H1 (cell line): ENCODE measurements at regions not wholly inside any gene's neighbourhood (a gene's known extent, or its start where the extent isn't known, plus 50 kb on each side); places are given as distances from the start of the nearest gene placed in this dataset.

Experiments used
- CTCF ChIA-PET: fragments of 300-600 bp; sonication (Branson Sonifier 250); formaldehyde crosslinking; loops from one replicate; lab custom pipeline; 2021; ENCODE audit not compliant: partially characterized antibody; lab: Charles Lee
- POLR2A ChIA-PET: fragments of 300-600 bp; sonication (Branson Sonifier 250); formaldehyde crosslinking; loops from one replicate; lab custom pipeline; 2021; ENCODE audit warnings: inconsistent platforms; ENCODE audit not compliant: partially characterized antibody; lab: Charles Lee
- DNase-seq, 2 experiments: peaks; one replicate each; pipeline versions ENCODE4 v3.0.0 to v3.0.0-alpha.2; 2010 to 2022; ENCODE audit warnings: low spot score in 2 of 2, low read depth in 1 of 2, mixed read lengths in 1 of 2
- FAIRE-seq: peaks from 2 replicates; lab custom pipeline; 2011; peaks lifted over from hg19 to GRCh38; lab: Jason Lieb, UNC
- H2AFZ ChIP-seq: 2 replicates; pipeline ENCODE4 v1.8.1; 2012; ENCODE audit warnings: low read length, inconsistent platforms
- H2AK5ac ChIP-seq: 2 replicates; pipeline ENCODE4 v1.6.1; 2013; ENCODE audit warnings: low read depth, low read length
- H2BK120ac ChIP-seq: replicated peaks from 2 replicates; pipeline ENCODE3; 2013; ENCODE audit warnings: low read depth, low read length, inconsistent platforms
- H2BK12ac ChIP-seq: 2 replicates; pipeline ENCODE4 v1.6.1; 2013; ENCODE audit warnings: low read depth, low read length
- H2BK15ac ChIP-seq: 2 replicates; pipeline ENCODE4 v1.6.1; 2013; ENCODE audit warnings: low read length
- H2BK20ac ChIP-seq: 2 replicates; pipeline ENCODE4 v1.6.1; 2013; ENCODE audit warnings: low read length
- H2BK5ac ChIP-seq: 2 replicates; pipeline ENCODE4 v1.6.1; 2013; ENCODE audit warnings: low read depth, low read length
- H3K14ac ChIP-seq: 2 replicates; pipeline ENCODE4 v1.6.1; 2013; ENCODE audit warnings: inconsistent platforms; ENCODE audit not compliant: insufficient read length
- H3K18ac ChIP-seq: 2 replicates; pipeline ENCODE4 v1.6.1; 2013; ENCODE audit warnings: low read length; ENCODE audit errors: extremely low read depth
- H3K23ac ChIP-seq: 2 replicates; pipeline ENCODE4 v1.6.1; 2013; ENCODE audit warnings: inconsistent platforms; ENCODE audit not compliant: insufficient read length
- H3K23me2 ChIP-seq: 2 replicates; pipeline ENCODE4 v1.6.1; 2013; ENCODE audit warnings: low read depth, low read length
- H3K27ac ChIP-seq: 2 replicates; pipeline ENCODE4 v1.6.1; 2011; ENCODE audit warnings: low read depth, low read length, inconsistent platforms
- H3K27me3 ChIP-seq, 4 experiments: replicated peaks in 1 of 4; 1 replicate in 1 of 4; 2 replicates in 3 of 4; pipeline versions ENCODE4 v1.6.1 to v1.8.1; 2011 to 2013; ENCODE audit warnings: low read length in 3 of 4, mild to moderate bottlenecking in 3 of 4, inconsistent platforms in 2 of 4, mixed read lengths in 2 of 4, moderate library complexity in 1 of 4; ENCODE audit not compliant: control insufficient read depth in 3 of 4, insufficient read depth in 3 of 4; ENCODE audit errors: extremely low read depth in 1 of 4
- H3K36me3 ChIP-seq, 4 experiments: 2 replicates each; pipeline versions ENCODE4 v1.6.1 to v1.8.1; 2011 to 2013; ENCODE audit warnings: mild to moderate bottlenecking in 4 of 4, low read length in 3 of 4, moderate library complexity in 2 of 4, control low read depth in 1 of 4, inconsistent platforms in 1 of 4; ENCODE audit not compliant: insufficient read depth in 4 of 4, control insufficient read depth in 2 of 4
- H3K4ac ChIP-seq: replicated peaks from 2 replicates; pipeline ENCODE3; 2013; ENCODE audit warnings: low read length, low read depth, mixed read lengths, inconsistent platforms; ENCODE audit not compliant: insufficient read length
- H3K4me1 ChIP-seq, 4 experiments: replicated peaks in 1 of 4; 1 replicate in 1 of 4; 2 replicates in 3 of 4; pipeline versions ENCODE4 v1.6.1 to v1.8.1; 2011 to 2013; ENCODE audit warnings: low read length in 3 of 4, inconsistent platforms in 2 of 4, mixed read lengths in 1 of 4; ENCODE audit not compliant: insufficient read depth in 4 of 4, control insufficient read depth in 3 of 4
- H3K4me2 ChIP-seq, 2 experiments: 2 replicates each; pipeline versions ENCODE4 v1.6.1 to v1.8.1; 2011 to 2013; ENCODE audit warnings: low read depth in 2 of 2, low read length in 2 of 2, control low read depth in 1 of 2, inconsistent platforms in 1 of 2, mild to moderate bottlenecking in 1 of 2; ENCODE audit not compliant: insufficient read depth in 1 of 2
- H3K4me3 ChIP-seq, 4 experiments: fragments of 200-600, 300-600 bp in 1 of 4; sonication (generic), shearing (Covaris generic), sonication (Bioruptor Twin) in 1 of 4; 2 replicates each; pipeline versions ENCODE4 v1.5.1 to v1.8.1; 2011 to 2016; ENCODE audit warnings: low read length in 4 of 4, low read depth in 3 of 4, control low read depth in 2 of 4, inconsistent platforms in 2 of 4, mild to moderate bottlenecking in 2 of 4, mixed read lengths in 1 of 4, moderate library complexity in 1 of 4; ENCODE audit not compliant: insufficient read depth in 2 of 4; ENCODE audit errors: extremely low read depth in 1 of 4
- H3K56ac ChIP-seq: replicated peaks from 2 replicates; pipeline ENCODE3; 2013; ENCODE audit warnings: low read depth, mild to moderate bottlenecking, mixed read lengths, low read length, inconsistent platforms; ENCODE audit not compliant: insufficient read length
- H3K79me1 ChIP-seq: 2 replicates; pipeline ENCODE4 v1.6.1; 2013; ENCODE audit warnings: low read depth, low read length, control low read depth
- H3K79me2 ChIP-seq, 2 experiments: 2 replicates each; pipeline versions ENCODE4 v1.6.1 to v1.8.1; 2012 to 2013; ENCODE audit warnings: low read length in 2 of 2, mild to moderate bottlenecking in 2 of 2, inconsistent platforms in 1 of 2; ENCODE audit not compliant: insufficient read depth in 2 of 2, control insufficient read depth in 1 of 2
- H3K9ac ChIP-seq, 4 experiments: replicated peaks in 1 of 4; 1 replicate in 1 of 4; 2 replicates in 3 of 4; pipeline versions ENCODE4 v1.6.1 to v1.8.1; 2011 to 2013; ENCODE audit warnings: low read depth in 3 of 4, low read length in 3 of 4, control low read depth in 2 of 4, mild to moderate bottlenecking in 2 of 4, moderate library complexity in 2 of 4, inconsistent platforms in 1 of 4; ENCODE audit errors: extremely low read depth in 1 of 4
- H3K9me3 ChIP-seq, 2 experiments: 2 replicates each; pipeline versions ENCODE4 v1.6.1 to v1.8.1; 2012 to 2013; ENCODE audit warnings: mild to moderate bottlenecking in 2 of 2, moderate library complexity in 2 of 2, control low read depth in 1 of 2, inconsistent platforms in 1 of 2, low read depth in 1 of 2, low read length in 1 of 2, mixed read lengths in 1 of 2; ENCODE audit not compliant: insufficient read depth in 2 of 2
- H4K20me1 ChIP-seq, 2 experiments: replicated peaks in 1 of 2; 2 replicates each; pipeline versions ENCODE3 to v1.8.1; 2011 to 2013; ENCODE audit warnings: inconsistent platforms in 2 of 2, low read length in 2 of 2, mild to moderate bottlenecking in 1 of 2; ENCODE audit not compliant: insufficient read depth in 2 of 2, control insufficient read depth in 1 of 2
- H4K5ac ChIP-seq: 2 replicates; pipeline ENCODE4 v1.6.1; 2013; ENCODE audit warnings: low read length, low read depth, mixed read lengths, inconsistent platforms; ENCODE audit not compliant: insufficient read length
- H4K8ac ChIP-seq: 2 replicates; pipeline ENCODE4 v1.8.0; 2013; ENCODE audit warnings: mild to moderate bottlenecking, moderate library complexity, low read length, inconsistent platforms; ENCODE audit not compliant: insufficient read depth; ENCODE audit errors: extremely low read depth
- H4K91ac ChIP-seq: replicated peaks from 2 replicates; pipeline ENCODE3; 2013; ENCODE audit warnings: low read length, mixed read lengths, inconsistent platforms; ENCODE audit not compliant: insufficient read length
- ATF3 ChIP-seq: IDR thresholded peaks from 2 replicates; pipeline ENCODE4 v1.6.1; 2011; ENCODE audit warnings: low read depth, mild to moderate bottlenecking, low read length; ENCODE audit not compliant: insufficient read depth
- EGR1 ChIP-seq: IDR thresholded peaks from 2 replicates; pipeline ENCODE4 v1.6.1; 2011; ENCODE audit warnings: low read depth, low read length, borderline replicate concordance
- EP300 ChIP-seq, 2 experiments: IDR thresholded peaks; 1 replicate in 1 of 2; 2 replicates in 1 of 2; pipeline ENCODE4 v1.6.1; 2011 to 2012; ENCODE audit warnings: low read depth in 2 of 2, low read length in 2 of 2, mild to moderate bottlenecking in 2 of 2, borderline replicate concordance in 1 of 2, inconsistent platforms in 1 of 2, moderate library complexity in 1 of 2
- GABPA ChIP-seq: IDR thresholded peaks from 2 replicates; pipeline ENCODE4 v1.6.1; 2011; ENCODE audit warnings: mild to moderate bottlenecking, low read length, moderate library complexity, borderline replicate concordance; ENCODE audit not compliant: insufficient read depth
- HDAC6 ChIP-seq: IDR thresholded peaks from one replicate; pipeline ENCODE4 v1.7.1; 2012; ENCODE audit warnings: low read depth, mild to moderate bottlenecking, inconsistent platforms, low read length, moderate library complexity
- KDM1A ChIP-seq: fragments of 200-600, 300-600 bp; sonication (generic); IDR thresholded peaks from 2 replicates; pipeline ENCODE4 v1.7.1; 2016; ENCODE audit warnings: mild to moderate bottlenecking, low read length, borderline replicate concordance
- KDM4A ChIP-seq: IDR thresholded peaks from one replicate; pipeline ENCODE4 v1.7.1; 2012; ENCODE audit warnings: low read depth, mild to moderate bottlenecking, moderate library complexity, low read length, inconsistent platforms; ENCODE audit not compliant: severe bottlenecking
- MAFK ChIP-seq: IDR thresholded peaks from 2 replicates; pipeline ENCODE4 v1.6.1; 2012; ENCODE audit warnings: low read depth, mild to moderate bottlenecking, improper control_type of control experiment, low read length
- POLR2AphosphoS5 ChIP-seq: IDR thresholded peaks from 2 replicates; pipeline ENCODE4 v1.6.1; 2011; ENCODE audit warnings: low read depth, low read length
- SIRT6 ChIP-seq: IDR thresholded peaks from one replicate; pipeline ENCODE4 v1.7.1; 2012; ENCODE audit warnings: low read length, inconsistent platforms
- SIX5 ChIP-seq: IDR thresholded peaks from 2 replicates; pipeline ENCODE4 v1.6.1; 2011; ENCODE audit warnings: mild to moderate bottlenecking, low read depth, low read length
- SUZ12 ChIP-seq: fragments of 200-600 bp; sonication (generic); IDR thresholded peaks from 2 replicates; pipeline ENCODE4 v1.6.1; 2012; ENCODE audit warnings: mild to moderate bottlenecking, inconsistent platforms, low read length, moderate library complexity, mixed read lengths
- TBP ChIP-seq: IDR thresholded peaks from 2 replicates; pipeline ENCODE4 v1.6.1; 2011; ENCODE audit warnings: low read depth, low read length, improper control_type of control experiment
- TCF12 ChIP-seq: IDR thresholded peaks from 2 replicates; pipeline ENCODE4 v1.6.1; 2011; ENCODE audit warnings: low read depth, mild to moderate bottlenecking, low read length
- TEAD4 ChIP-seq: IDR thresholded peaks from 2 replicates; pipeline ENCODE4 v1.6.1; 2012; ENCODE audit warnings: low read depth, low read length, inconsistent platforms, mixed read lengths
- ZNF274 ChIP-seq: IDR thresholded peaks from 2 replicates; pipeline ENCODE4 v1.7.0; 2012; ENCODE audit warnings: low read length, borderline replicate concordance; ENCODE audit errors: extremely low read depth
- WGBS, 2 experiments: shearing (Covaris generic) in 1 of 2; methylation state at CpG; one replicate each; pipeline versions ENCODE4 v1.1.6 to v1.1.7; 2013 to 2015; ENCODE audit warnings: low lambda C conversion rate in 2 of 2, mixed read lengths in 2 of 2, inconsistent platforms in 1 of 2, low coverage in 1 of 2, missing lambda C conversion rate in 1 of 2; ENCODE audit not compliant: insufficient replicate concordance in 2 of 2, insufficient coverage in 1 of 2, insufficient read length in 1 of 2; ENCODE audit errors: extremely low coverage in 1 of 2, missing lambda C conversion rate in 1 of 2; 5-methylcytosine and 5-hydroxymethylcytosine counted together

GRCh38 chr3:82342521-82342920 lies 581.1 kb upstream of the GBE1 start:
- H3K23me2 ChIP-seq = no peaks in the 10 kb centered on the region
- H4K91ac ChIP-seq = no peak overlapping the region
- no peak overlapping the region for H2BK120ac ChIP-seq
- no peaks in the 10 kb centered on the region for H3K36me3 ChIP-seq
- DNase-seq (no peak), FAIRE-seq (no peak)
- no peak overlapping the region for H2BK20ac ChIP-seq
- no peak overlapping the region for H2AFZ ChIP-seq
- no peak overlapping the region for H2BK5ac ChIP-seq
- no peak overlapping the region for H3K23ac ChIP-seq
- H3K56ac ChIP-seq = no peak overlapping the region
- no peak overlapping the region for H3K4me2 ChIP-seq
- ChIA-PET CTCF (no interaction called here), POLR2A (no interaction called here)
- WGBS, 2 experiments = 93% methylated on average over 3 of the region's 3 CpGs; no CpG with 5 or more reads in 1 of the 2 experiments
- H3K18ac ChIP-seq = no peak overlapping the region
- H3K79me2 ChIP-seq = no peaks in the 10 kb centered on the region
- H3K9me3 ChIP-seq = no peaks in the 10 kb centered on the region
- no peaks in the 10 kb centered on the region for H4K20me1 ChIP-seq
- H2BK12ac ChIP-seq = no peak overlapping the region
- H4K8ac ChIP-seq = no peak overlapping the region
- no peak overlapping the region for H3K27ac ChIP-seq
- H3K4me1 ChIP-seq = peaks cover 0 to 2% (median 0%) of the 10 kb centered on the region in 4 experiments; a peak in 1 of 7 replicates
- H2AK5ac ChIP-seq = no peak overlapping the region
- H3K79me1 ChIP-seq = no peaks in the 10 kb centered on the region
- no peak overlapping the region for H4K5ac ChIP-seq
- H2BK15ac ChIP-seq = no peak overlapping the region
- no peaks in the 10 kb centered on the region for H3K27me3 ChIP-seq
- H3K4me3 ChIP-seq = no peak overlapping the region
- H3K4ac ChIP-seq = no peak overlapping the region
- no peak overlapping the region for H3K14ac ChIP-seq
- H3K9ac ChIP-seq = no peak overlapping the region
- TF ChIP-seq EGR1 = no peak
- no peak for TF ChIP-seq TBP
- no peak for TF ChIP-seq KDM1A
- no peak for TF ChIP-seq ZNF274
- TF ChIP-seq ATF3 = no peak
- TF ChIP-seq EP300 (IDR thresholded peaks at IDR 0.05; ENCODE audit: borderline replicate concordance in 1 of 2, low read depth in 2 of 2, low read length in 2 of 2) = no peak
- no peak for TF ChIP-seq GABPA
- TF ChIP-seq TEAD4 = no peak
- no peak for TF ChIP-seq TCF12
- no peak for TF ChIP-seq SIRT6
- TF ChIP-seq MAFK = no peak
- TF ChIP-seq KDM4A = no peak
- no peak for TF ChIP-seq SUZ12
- no peak for TF ChIP-seq SIX5
- no peak for TF ChIP-seq HDAC6
- no peak for TF ChIP-seq POLR2AphosphoS5
